ENCODE measurements at regions not wholly inside any gene's neighbourhood (a gene's known extent, or its start where the extent isn't known, plus 50 kb on each side); places are given as distances from the start of the nearest gene placed in this dataset.

DNA sequence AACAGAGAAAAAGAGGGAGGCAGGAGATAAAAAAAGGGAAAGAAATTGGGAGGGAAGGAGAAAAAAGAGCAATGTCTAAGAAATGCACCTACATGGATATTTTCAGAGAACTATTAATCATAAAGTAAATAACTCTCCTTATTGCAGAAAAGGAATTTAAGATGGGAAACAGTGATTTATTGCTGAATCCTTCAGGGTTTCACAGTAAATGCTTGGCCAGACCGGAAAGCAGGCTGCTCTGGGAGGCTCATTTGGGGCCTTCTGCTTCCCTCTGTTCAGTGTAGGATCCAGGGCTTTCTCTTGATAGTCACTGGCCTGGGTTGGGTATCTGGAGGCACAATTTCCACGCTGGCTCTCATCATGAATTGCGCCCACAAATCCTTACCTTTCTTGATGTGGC, 324.3 kb upstream of the SORL1-AS1 start:
- no peak for DNase-seq

DNA sequence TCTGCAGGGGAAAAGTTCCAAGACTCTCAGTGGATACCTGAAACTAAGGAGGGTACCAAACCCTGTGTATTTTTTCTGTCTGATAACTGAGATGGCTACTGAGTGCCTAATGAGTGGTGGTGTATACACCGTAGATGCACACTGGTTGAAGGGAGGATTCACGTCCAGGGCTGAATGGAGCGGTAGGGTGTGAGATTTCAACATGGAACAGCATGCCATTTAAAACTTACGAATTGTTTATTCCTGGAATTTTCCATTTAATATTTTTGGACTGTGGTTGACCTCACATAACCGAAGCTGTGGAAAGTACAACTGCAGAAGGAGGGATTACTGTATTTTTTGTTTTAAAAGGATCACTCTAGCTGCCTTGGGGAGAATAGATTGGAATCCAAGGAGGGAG, 322.5 kb upstream of the SORL1-AS1 start:
- no peak for DNase-seq

DNA sequence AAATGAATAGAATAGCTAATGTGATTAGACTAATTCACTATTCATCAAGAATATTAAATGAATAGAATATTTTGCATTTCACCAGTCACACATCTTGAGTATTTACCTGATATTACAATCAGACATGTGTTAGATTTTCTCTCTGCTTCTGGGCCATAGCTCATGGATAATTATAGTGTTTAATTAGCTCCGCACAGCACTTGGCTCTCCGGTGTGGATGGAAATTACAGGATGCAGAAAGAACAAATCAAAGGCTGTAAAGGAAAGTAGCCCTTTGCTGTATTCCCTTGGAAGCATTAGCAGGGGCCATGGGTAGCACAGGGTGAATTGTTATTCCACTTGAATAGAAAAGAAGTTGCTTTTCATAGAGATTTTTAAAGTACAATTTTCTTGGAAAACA, 320.3 kb upstream of the SORL1-AS1 start:
- no peak for DNase-seq

DNA sequence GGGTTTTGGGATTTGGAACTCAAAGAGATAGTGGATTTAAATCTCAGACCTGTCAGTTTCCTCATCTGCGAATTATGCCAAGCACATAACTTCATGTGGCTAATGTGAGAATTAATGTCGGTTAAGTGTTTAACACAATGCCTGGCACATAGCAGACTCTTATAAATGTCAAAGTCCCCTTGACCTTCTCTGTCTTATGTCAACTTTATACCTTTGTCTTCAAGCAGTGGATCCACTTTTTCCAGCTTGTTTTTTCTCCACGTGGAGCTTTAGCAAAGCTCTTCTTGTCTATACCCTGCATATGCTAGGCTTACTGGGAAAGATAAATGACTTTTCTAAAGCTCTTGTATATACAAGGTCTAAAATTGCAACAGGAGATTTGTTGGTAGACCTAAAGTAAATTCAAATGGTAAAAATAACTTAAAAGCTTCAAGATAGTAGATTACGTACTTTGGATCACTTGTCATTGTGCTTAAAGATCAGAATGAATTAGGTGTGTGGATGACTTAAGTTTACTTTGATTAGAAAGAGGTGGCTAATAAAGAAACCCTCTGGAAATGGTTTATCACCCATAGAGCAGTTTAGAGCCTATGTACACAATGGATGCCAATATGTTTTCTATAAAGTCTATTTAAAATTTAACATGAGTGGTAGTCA, 318.3 kb upstream of the SORL1-AS1 start:
- no peak for DNase-seq

DNA sequence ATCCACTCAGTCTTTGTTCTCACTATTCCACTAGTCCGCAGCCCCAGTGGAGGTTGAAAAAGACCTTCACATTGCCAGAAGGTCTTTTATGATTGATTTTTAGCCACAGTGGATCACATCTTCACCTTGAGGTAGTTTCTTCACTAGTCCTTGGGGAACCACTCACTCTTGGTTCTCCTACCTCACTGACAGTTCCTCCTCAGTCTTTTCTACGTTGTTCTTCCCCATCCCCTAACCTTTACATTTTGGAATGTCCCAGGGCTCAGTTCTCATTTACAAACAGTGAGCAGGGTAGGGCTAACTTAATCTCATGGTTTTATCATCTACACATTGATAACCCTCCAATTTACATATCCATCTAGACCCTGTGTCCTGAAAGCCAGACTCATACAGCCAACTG, 316.4 kb upstream of the SORL1-AS1 start:
- DNase-seq, result no peak

DNA sequence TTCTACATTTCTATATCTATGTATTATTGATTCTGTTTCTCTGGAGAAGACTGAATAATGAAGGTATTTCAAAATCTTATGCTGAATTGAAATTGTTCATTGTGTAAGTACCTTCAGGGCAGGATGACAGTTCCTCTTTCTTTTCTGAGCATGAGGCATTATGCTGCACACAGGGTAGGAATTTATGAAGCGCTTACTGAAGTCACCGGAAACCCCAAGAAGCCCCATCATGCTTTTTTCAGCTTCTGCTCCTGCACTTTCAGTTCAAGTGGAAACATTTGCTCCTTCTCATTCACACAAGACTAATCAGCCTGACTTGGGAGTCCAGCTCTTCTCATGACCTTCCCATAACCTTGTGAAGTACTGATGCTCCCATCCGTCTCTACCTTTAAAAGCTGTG, 314.7 kb upstream of the SORL1-AS1 start:
- no peak for DNase-seq

DNA sequence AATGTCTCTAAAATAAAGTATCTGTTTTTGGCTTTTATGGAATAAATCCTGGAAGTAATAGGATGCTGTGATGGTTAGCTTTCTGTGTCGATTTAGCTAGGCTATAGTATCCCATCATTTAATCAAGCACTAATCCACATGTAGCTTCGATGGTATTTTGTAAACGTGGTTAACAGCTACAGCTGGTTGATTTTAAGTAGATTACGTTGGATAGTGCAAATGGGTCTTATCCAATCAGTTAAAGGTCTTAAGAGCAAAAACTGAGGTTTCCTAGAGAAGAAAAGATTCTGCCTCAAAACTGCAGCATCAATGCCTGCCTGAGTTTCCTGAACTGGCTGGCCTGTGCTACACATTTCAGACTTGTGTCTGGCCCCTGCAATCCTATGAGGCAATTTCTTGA, 314.2 kb upstream of the SORL1-AS1 start:
- DNase-seq, result no peak

DNA sequence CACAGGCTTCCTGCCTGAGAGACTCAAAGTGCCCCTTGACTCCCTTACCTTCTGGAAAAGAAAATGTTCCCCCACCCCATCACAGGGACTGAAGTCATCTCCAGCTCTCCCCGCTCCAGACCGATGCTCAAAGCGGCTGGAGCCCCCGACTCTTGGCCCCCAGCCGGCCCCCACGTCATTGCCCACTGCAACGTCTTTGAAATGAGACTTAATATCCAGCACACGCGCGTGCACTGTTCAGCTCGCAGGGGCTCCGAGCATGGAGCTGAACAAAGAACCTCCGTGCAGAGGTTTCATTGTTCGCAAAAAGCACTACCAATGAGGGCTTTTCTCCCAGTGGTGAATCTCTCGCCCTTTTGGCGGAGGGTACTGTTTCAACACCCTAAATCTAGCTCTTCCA, 313.4 kb upstream of the SORL1-AS1 start:
- no peak for DNase-seq

DNA sequence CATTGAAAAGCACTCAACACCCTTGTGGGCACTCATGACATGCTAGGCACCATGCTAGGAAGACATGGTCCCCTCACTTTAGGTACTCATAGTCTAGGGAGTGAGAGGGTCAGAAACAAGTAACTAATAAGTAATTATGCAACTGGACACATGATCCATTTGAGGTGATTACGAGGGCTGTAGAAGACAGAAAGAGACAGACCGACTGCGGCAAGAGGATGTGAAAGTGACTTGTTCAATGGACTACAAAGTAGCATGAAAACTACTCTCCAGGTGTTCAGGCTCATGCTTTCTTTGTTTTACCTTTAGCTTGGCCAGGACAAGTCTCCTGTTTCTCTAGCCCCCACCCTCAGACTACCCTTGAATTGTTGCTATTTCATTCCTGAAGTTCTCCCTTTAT, 310.8 kb upstream of the SORL1-AS1 start:
- DNase-seq, result no peak

DNA sequence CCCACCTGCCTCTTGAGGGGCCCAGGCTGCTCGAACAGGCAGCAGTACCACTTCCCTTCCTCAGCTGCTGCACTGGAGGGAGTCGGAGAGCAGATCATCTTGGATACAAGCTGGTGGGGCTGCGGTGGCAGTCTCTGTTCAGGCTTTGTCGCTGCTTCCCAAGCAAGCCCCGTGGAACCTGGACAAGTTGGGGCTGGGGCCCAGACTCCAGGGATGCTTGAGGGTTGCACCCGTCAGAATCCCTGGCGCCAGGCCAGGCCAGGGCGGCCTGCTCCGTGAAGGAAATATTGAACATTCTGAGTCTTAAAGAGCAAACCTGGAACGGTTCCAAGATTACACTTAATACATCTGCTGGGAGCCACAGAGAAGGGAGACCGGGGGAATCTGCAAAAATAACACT, 310.1 kb upstream of the SORL1-AS1 start:
- no peak for DNase-seq

DNA sequence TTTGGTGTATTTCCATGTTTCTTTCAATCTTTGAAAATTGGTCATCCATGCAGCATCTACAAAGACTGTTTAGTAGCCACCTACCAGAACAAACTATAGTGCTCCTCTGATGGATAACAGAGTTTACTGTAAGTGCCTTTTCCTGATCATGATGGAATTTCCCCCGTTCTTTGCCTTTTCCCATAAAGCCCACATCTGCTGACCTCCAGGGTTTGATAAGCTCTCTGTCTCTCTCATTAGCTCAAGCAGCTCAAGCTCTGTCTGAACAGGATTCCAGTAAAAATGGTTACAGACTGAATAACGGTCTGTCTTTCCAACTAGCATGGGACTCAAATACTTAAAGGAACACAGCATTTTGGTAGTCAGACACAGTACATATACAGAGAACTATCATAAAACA, 308.4 kb upstream of the SORL1-AS1 start:
- DNase-seq, result no peak

DNA sequence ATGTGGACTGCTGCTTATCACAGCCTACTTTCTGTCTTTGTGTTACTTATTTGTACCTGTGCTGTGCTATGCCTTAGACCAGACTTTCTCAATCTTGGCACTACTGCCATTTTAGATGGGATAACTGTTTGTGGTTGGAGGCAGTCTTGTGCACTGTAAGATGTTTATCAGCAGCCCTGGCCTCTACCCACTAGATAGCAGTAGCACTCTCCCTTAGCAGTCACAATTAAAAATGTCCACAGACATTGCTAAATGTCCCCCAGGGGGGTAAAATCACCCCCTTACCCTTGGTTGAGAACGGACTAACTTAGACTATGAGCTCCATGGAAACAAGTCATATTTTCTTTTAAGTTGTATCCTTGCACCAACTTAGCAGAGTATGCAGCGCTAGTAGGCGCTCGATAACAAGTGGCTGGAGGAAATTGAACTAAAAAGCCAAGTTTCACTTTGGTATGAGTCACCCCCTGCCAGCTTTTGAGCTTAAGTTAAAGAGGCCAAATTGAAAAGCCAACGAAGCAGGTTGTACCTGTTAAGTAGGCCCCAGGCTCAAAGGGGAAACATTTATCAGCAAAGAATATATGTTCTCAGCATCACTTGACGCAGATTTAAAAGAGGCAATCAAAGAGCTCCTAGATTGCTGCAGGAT, 304.8 kb upstream of the SORL1-AS1 start:
- no peak for DNase-seq

DNA sequence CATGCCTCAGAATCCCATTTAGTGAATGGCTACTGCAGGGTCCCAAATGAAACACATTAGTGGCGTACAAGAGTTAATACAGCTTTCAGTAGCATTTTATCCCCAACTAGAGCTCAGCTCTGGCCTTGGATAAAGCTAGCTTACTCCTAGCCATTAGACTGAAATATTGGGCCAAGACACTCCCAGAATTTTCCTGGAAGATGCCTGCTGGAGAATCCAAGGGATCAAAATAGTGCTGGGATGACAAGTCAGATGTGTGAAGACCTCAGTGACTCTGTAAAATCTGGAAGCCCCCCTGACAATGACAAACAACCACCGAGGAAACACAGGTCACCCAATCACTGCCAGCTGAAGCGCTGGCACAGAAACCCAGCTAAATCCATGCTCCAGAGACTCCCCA, 303.1 kb upstream of the SORL1-AS1 start:
- no peak for DNase-seq

DNA sequence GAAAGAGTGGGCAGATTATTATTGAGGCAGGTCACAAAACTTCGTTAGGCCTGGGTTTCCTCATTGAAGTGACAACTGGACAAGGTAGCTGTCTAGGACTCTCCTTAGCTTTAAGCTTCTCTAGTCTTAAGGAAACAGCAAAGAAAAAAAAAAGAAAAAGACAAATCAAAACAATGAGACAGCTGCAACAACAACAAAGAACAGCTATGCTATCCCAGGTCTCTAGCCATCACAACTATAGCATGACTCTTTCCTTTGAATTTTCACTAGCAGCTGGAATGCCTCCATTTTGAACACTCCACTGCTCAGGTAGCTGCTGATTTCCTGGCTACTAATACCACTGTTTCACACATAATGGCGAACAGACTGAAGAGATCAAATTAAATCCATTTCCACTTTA, 302.4 kb upstream of the SORL1-AS1 start:
- no peak for DNase-seq

DNA sequence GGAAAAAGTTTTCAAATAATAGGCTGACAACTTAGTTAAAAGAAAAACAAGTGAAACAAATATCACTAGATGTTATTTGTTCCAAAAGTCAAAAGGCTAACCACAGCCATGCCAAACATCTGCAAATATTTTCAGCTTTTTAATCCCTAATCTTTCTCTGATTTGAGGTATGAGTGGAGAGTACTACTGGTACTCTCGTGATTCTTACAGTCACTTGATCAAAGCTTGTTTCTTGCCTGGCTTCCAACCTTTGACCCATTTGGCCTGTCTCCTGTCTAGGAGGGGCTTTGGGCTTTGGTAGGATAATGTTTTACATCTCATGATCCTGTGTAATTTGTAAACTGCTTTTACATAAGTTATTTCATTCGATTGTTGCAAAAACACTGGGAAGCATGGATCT, 301.8 kb upstream of the SORL1-AS1 start:
- no peak for DNase-seq

DNA sequence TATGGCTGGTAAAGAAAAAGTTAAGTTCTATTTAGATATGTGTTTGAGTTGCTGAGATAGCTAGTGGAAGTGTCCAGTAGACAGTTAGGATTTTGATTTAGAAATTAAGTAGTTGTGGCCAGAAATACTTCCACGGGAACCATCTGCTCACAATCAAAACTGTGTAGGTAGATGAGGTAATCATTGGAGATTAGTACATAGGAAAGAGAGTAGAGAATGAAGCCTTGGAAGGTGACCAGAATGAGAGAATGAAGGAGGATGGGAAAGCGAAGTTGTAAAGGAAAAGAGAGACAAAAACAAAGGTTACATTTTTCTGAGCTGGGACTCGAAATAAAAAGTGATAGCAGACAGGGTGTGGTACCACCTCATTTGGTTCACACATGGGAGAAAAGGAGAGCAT, 296.9 kb upstream of the SORL1-AS1 start:
- no peak for DNase-seq

DNA sequence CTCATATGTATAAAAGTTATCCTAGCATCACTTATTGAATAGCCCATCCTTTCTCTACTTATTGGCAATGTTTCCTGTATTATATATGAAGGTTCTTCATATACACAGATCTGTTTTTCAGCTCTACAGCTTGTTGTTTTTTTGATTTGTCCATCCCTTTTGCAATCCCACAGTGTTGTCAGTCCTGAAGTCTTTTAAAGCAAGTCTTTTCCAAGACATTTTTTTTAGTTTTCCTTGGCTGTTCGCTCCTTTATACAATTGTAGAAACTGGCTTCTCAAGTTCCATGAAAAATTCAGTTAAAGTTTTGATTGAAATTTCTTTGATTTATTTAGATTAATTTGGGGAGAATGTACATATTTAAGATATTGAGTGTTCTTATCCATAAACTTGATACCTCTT, 295.3 kb upstream of the SORL1-AS1 start:
- DNase-seq, result no peak

DNA sequence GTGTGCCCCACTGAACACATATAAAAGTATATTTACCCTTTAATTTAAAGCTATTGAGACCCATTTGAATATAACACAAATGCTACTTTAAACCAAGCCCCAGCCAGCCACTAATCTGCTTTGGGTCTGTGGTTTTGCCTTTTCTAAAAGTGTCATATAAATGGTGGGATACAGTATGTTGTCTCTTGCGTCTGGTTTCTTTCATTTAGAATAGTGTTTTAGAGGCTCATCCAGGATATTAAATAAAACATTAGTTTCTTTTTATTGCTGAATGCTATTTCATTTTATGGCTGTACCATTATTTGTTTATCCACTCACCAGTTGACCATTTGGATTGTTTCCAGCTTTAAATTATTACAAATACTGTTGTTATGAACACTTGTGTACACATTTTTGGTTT, 290.5 kb upstream of the SORL1-AS1 start:
- no peak for DNase-seq

DNA sequence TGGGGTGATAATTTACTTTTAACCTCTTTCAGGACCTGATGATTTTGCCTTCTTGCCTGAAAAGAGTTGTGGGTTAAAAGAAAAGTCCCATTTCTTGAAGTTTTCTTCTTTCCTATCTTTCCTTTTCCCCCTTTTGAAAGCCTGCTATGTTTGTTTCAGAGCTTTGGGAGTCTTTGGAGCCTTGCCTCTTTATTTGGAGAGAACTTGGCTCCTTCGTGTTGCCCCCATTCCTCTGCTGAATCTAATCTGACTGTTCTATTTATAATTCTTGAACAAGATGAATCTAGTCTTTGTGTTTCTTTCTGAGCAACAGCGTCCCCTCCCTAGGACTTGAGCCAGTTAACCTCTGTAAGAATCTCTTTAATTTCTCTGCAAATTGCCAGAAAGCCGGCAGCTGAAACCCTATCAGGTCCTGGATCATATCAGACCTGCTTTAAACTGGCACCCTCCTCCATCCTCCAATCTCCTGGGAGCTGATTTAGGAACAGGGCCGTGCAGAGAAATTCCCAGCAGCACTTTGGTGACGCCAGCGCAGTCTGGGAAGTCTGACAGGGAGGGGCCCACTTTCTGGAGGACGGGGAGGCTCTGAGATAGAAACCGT, 289.1 kb upstream of the SORL1-AS1 start:
- DNase-seq, result no peak

DNA sequence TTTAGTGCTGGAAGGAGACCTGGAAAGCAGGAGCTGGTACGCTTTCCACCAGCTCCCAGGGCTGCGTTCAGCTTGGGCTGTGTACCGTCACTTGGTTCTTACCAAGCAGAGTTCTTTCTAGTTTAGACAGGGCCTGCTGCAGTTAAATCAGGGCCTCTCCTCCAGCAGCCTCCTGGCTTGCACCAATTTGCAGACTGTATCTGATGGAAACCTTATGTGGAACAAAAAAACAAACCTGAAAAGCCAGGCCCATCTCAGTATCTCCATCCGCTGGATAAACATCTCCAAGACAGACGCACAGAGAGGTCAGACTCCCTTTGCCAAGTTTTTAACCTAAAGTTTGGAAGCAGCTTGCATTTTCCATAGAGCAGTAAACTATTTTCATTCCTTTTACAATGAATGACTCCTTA, 288.6 kb upstream of the SORL1-AS1 start:
- no peak for DNase-seq

DNA sequence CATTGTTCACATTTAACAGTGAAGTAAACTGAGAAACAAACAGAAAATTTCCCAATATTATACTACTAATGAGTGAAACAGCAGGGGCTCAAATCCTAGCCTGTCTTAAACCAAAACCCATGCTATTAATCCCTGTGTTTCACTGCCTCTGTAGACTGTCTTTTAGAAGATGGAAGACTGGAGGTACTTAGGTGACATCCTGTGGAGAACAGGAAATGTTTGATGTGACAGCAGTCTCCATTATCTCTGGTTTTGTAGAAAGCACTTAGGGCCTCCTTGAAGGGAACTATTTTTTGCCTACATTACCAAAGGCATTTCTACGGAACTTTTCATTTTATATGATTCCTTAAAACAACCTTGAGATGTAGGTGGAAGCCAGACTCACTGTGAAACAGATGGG, 288.1 kb upstream of the SORL1-AS1 start:
- DNase-seq, result no peak

DNA sequence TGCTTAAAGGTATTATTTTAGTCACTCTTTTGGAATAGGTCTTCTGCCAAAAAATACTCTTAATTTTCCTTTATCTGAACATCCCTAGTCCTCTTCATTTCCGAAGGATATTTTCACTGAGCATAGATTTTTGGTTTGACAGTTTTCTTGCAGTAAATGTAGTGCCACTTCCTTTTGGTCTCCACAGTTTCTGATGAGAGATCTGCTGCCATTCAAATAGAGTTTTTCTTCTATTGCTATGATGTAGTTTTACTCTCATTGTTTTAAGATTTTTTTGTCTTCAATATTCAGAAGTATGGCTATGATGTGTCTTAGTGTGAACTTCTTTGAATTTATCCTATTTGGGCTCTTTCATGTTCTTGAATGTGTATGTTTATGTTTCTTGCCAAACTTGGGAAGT, 281.1 kb upstream of the SORL1-AS1 start:
- DNase-seq, result no peak

DNA sequence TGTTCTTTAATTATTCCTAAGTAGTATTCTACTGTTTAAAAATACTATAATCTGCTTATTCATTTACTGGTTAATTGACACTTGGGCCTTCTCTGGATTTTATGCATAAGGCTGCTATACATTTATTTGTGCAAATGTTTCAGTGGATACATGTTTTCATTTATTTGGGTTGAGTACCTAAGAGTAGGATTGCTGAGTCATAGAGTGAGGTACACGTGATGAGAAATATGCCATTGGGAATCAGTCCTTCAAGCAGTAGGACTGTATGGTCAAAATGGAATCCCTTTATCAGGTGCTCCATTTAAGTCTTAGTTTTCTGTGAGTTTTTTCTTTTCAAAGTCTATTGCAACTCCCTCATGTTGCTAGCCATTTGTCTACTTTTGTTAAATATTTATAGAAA, 275.2 kb upstream of the SORL1-AS1 start:
- no peak for DNase-seq

DNA sequence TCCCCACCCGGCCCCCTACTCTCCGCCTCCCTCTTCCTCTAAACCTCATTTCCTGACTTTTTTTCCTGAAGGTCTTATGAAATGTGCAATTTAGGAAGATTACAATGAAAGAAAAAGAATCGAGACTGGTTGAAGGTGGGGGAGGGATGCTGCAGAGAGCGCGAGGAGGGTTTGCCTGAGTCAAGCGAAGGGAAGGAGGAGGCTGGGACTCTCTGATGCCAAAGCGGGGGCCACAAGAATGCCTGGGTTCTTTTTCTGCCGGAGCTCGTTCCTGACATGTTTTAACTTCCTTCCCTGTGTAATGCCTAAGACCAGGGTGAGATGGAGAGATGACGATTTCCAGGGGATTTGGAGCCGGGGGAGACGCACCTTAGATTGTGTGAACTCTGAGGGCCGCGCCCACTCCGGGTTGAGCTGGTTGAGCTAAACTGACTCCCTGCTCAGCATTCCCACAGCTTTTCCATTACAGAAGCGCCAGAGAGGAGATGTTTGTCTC, 270.5 kb upstream of the SORL1-AS1 start:
- no peak for DNase-seq
